CD4-positive, alpha-beta T cell treated with Interleukin-4 for 4 hours (primary cell): ENCODE measurements at regions not wholly inside any gene's neighbourhood (a gene's known extent, or its start where the extent isn't known, plus 50 kb on each side); places are given as distances from the start of the nearest gene placed in this dataset.

Source experiments
- DNase-seq: peaks from one replicate; pipeline ENCODE4 v3.0.0-alpha.2; 2020

DNA sequence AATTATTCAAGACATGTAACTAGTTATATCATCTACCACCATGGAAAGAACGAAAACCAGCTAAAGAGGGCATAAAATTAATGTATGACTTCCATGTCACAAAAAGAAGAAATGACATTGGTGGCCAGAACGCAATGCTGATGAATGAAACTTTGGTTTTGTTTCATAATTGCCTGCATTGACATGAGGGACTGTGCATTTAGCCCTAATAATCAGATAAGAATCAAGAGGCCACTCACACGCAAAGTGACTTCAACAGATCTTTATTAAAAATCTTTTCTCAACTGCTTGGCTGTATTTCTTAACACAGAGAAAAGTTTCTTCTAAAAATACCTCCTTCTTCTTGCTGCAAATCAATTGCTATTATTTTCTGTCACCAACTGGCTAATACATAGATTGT lies 184.7 kb upstream of the RUNX1 start:
- DNase-seq = no peak

DNA sequence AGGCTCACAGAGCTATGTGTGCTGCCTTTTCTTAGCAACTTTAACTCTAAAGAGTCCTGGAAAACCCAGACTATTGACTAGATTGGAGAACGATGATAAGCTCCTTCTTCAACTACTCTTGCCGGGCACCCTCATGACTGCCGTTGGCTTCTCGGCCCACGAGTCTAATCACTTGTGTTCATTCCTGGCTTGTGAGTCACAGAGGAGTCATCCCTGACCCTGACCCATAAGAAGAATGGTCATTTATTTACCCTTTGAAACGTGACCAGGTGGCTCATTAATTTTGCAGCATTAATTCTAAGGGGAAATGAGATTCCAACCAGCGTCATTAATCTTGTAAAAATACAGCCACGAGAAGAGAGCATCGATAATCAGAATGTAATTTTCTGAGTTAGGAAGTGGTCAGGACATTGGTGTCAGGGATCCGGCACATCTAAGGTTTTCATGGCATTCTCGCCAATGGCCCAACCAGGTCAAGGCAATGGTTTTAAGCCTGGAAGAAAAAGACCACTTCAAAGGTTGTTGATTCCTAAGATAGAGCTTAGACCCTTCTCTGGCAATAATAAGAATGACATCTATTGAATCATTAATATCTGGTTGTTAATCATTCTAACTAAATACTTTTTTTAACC lies 183.6 kb upstream of the RUNX1 start:
- DNase-seq = no peak

DNA sequence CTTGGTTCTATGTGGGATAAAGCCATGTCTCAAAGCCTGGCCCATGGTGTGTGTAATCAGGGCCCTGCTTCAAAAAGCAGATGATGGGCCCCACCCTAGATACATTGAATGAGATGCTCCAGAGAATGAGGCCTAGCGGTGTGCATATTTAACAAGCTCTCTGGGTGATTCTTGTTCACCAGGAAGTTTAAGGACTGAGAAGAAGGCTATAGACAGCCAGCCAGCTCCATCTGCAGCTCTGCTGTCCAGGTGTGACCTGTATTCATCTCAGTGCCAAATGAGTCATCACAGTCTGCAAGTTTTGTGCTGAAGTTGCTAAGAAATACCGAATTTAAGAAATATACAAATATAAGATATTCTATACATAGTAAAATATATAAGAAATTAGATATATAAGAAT lies 182.0 kb upstream of the RUNX1 start:
- DNase-seq = no peak

DNA sequence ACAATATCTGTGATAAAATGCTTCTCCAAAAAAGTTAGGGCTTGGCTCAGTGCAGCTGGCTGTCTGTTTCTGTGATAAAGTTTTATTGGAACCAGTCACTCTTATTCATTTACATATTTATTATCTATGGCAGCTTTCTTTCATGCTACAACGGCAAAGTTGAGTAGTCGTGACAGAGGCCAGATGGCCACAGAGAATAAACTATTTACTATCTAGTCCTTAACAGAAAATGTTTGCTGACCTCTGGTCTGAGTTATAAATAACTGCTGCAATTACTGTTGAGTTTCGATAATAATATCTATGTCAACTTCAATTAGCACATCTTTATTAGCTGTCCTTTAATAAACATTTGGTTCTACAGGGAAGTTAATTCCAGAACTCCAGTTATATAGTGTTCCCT lies 180.2 kb upstream of the RUNX1 start:
- DNase-seq = no peak

DNA sequence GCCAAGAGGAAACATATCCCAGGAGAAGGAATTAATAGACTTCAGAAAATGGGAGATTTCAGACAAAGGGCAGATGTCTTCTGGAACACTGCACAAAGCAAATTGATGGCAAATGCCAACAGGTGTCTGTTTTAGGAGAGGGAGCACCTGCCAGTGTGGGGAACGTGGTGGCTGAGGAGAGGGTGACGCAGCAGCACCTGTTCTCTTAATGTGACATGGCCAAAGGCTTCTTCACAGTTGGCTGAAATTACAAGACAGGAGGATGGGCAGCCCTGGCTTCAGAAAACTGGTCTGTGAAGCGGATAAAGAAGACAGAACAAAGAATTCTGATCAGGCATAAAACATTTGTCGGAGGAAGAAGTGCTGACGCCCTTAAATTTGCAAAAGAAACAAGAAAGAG lies 178.7 kb upstream of the RUNX1 start:
- no peak for DNase-seq

DNA sequence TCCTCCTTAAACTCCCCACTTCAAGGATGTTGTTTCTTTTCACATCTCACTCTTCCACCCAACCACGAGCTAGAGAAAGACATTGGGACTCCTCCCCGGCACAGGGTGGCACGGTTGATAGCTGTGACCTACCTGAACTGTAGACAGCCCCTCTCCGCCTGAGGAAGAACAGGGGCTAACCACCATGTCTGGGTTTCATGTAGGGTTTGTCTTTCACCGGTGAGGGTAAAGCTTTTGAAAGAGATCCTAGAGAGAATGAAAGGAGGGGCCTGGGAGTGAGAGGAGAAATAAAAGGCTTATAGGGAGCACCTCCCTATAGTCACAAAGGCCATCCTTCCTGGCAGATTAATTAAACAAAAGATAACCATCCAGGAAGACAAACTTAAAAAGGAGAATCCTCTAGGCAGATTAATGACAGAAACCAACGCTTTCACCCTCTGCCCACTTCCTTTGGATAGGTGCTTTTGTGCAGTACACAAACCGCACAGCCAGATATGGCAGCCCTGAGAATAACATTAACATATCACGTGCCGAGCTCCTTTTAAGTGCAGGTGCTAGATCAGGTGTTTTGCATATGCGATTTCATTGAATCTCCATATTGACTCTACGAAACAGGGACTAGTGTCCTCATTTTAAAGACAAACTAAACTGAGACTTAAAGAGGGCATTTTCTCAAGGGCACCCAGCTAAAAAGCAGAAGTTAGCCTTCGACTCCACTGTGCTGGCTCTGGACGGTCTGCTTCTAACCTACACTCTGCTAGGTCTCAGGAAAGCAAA lies 178.1 kb upstream of the RUNX1 start:
- peak; percentile 46 for DNase-seq

DNA sequence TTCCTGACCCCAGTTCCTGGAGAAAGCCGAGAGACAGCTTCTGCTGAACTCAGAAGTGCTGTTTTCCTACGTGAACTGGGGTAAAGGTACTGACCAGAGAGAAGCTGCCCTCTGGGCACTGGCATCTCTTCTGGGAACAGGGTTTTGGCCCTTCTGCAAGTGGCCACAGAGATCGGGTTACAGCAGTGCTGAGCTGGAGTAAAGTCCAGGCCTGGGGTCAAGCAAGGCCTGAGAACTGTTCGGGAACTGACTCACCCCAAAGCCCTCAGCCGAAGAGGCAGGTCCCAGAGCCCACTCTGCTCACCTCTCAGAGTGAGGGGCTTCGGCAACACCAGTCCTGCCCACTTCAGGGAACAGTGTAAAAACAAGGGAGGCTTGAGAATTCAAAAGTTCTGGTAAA lies 177.2 kb upstream of the RUNX1 start:
- no peak for DNase-seq

DNA sequence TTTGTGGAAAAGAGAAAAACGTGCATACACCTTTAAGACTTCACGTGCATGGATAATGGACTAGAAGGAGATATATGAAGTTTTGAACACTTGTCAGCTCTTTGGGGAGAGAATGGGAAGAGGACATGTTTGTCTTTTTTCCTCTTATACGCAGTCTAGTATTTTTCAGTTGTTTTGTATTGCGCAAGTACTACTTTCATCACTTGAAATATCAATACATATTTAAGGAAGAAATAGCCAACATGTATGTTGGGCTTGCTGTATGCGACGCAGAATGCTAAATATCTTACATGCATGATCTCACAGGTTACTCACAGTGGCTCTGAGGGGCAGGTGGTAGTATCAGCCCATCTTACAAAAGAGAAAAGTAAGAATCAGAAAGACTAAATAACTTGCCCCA lies 176.5 kb upstream of the RUNX1 start:
- DNase-seq = no peak

DNA sequence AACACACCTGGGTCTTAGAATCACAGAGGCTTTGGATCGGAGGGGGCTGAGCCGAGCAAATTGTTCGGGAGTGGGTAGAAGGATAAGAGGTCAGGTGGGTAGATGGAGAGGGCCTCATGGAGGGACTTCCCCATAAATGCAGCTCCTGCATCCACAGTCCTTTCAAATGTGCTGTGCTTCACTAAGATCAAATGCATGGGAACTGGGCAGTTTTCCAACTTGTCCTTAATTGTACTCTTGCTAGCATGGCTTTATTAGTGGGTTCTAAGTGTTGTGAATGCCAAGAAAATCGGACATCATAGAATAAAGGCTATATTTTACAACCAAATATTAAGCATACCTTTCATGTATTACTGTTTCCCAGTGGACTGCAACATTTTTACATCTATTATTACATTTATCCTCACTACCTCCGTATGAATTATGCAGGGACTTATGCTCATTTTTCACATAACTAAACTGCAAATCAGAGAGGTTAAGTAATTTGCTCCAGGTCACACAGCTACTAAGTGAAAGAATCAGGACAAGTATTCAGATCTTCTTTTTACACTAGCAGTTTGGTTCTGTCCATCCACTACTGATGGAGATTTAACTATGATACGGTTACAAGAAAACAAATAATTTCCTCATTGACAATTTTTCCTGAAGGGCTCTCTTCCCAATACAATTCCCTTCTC lies 174.5 kb upstream of the RUNX1 start:
- no peak for DNase-seq

DNA sequence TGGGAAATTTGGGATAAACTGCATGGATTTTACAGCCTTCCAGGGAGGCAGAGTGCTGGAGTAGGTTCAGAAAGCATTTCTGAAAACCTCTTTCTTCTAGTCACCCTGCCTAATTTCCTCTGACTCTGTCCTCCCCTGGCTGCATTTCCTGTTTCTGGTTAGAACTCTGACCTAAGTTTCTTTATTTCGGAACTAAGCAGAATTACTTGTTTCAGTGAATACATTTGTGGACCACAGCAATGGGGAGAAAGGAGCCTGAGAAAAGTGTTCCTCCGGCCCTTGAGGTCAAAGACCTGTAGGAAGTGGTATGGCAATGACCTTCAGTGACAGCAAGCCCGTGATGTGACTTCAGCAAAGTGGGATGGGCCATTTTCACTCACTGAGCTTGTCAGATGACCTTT lies 173.4 kb upstream of the RUNX1 start:
- peak; percentile 24 for DNase-seq

DNA sequence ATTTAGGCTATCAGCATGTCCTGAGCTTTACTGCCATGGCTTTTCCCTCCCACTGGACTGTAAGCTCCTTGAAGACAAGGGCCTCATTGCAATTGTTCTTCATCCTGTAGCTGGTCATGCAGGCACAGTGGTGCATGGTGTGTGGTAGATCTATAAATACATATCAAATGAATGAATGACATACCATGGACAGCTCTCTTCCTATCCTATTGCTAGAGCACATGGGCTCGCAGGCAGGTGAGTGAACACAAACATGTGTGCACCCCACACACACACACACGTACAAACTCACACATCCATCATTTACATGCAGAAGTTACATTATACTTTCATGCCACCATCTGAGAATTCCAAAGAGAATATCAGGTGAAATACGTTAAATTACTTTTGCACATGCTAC lies 172.9 kb upstream of the RUNX1 start:
- DNase-seq = no peak

DNA sequence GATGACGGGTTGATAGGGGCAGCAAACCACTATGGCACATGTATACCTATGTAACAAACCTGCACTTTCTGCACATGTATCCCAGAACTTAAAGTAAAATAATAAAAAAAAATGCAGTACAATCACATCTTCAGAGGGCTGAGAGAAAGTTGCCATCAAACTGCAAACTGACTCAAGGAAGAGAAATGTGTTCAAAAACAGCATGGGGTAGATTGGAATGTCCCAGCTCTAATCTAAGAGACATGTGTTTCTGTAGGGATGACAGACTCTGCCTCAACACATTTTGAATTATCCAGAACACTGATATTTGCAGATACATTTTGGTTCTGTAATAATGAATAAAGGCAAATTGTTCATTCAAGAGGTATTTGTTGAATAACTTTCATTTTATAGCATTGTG lies 171.2 kb upstream of the RUNX1 start:
- no peak for DNase-seq

DNA sequence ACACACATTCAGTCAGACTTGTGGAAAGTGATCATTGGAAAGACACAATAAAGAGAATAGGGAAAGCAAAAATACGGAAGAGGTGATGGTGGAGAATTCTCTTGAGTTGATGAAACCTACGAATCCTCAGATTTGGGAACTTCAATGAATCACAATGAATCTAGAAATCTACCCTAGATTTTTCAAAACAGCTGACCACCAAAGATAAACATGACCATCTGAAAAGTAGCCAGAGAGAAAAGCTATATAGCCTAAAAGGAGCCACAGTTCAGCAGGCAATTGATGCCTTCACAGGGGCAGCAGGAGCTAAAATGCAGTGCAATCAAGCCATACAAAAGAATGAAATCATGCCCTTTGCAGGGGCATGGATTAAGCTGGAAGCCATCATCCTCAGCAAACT lies 170.6 kb upstream of the RUNX1 start:
- DNase-seq = no peak

DNA sequence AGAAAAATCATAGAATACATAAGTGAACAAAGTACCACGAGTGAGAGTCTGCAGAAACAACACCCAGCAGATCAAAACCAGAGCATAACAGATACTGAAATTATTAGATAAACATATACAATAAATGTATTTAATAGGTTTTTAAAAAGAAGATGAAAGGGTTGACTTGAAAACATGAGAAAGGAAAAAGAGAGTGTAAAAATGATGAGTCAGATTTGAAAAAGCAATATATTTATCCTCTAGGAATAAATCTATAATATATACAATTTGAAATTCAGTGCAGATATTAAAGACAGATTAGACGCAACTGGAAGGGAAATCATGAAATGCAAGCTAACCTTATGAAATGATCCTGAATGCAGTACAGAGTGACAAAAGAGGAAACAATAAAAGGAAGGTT lies 170.2 kb upstream of the RUNX1 start:
- no peak for DNase-seq

DNA sequence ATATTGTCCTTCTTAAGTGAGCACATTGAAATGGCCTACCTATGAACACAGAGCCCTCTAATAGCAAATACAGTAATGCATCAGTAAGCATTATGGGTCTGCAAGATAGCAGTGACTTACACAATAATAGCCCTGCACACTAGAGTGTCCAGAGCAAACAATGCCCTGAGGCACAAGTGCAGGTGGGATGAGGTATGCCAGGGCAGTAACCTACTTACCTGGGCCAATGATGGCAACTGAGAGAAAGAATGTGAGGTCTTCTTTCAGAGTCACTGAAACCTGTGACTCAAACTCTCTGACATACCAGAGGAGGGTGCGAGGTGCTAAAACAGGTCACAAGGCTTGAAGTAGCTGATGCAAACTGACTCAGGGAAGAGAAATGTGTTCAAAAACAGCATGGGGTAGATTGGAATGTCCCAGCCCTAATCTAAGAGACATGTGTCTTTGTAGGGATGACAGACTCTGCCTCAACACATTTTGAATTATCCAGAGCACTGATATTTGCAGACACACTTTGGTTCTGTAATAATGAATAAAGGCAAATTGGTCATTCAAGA lies 168.5 kb upstream of the RUNX1 start:
- no peak for DNase-seq

DNA sequence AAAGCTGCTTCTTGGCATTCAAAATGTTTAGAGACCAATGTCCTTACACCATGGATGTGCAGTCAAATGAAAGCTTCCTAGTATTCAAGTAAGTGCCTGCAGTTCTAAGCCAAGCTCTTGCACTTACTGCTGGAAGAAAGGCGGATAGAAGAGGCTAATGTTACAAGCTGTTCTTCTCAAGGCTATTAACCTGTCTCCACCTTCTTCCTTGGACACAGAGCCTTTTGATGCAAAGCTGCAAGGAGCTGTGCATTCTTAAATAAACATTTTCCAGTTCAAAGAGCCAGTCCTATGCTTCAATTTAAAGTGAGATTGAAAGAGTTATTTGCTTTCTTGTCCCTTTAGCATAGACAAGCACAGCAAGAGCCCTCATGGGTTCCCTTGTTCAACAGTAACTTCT lies 167.9 kb upstream of the RUNX1 start:
- no peak for DNase-seq

DNA sequence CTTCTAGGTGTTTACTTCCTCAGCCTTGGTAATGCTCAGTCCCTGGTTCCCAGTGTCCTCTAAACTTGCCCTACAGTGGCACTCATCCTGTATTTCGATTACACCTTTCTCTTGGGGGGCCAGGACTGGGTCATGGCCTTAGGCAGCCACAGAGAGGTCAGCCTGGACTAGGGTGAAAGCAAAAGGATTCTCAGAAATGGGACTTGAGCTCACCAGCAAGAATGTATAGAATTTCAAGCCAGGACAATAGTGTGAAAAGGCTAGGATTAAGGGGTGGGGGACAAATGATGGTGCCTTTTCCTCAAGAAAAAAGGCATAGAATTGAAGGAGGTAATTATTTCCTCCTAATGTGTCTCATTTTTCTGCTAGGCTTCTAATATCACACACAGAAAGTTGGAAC lies 166.8 kb upstream of the RUNX1 start:
- no peak for DNase-seq

DNA sequence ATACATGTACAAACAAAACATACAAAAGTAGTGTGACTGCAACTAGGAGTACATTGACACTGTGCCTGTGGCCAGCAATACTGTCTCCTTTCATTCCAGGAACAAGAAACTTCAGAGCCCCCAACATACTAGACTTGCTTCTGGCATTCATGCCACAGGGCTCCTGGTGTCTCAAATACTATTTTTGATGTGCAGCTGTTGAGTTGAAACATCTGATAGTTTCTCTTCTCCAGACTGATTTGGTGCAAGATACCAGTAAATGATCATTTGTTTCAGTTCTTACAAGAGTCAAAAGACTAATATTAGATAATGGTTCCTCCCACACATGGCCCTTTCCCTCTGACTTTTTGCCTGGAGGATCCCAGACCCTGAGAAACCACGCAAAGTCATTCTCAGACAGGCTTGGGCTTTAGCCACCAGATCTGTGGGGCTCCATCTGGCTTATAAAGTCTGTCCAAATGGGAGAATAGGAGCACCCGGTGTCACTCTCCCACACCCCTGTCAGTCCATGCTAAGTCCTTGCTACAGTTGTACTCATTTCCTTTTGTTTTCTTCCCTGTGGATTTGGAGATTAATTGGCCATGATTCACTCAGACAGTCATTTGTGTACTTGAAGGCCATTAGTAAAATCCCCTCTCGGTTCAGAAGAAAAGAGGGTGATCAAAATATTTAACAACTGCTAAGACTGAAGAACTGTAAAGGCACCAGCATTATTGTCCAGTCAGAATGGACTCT lies 163.5 kb upstream of the RUNX1 start:
- no peak for DNase-seq

DNA sequence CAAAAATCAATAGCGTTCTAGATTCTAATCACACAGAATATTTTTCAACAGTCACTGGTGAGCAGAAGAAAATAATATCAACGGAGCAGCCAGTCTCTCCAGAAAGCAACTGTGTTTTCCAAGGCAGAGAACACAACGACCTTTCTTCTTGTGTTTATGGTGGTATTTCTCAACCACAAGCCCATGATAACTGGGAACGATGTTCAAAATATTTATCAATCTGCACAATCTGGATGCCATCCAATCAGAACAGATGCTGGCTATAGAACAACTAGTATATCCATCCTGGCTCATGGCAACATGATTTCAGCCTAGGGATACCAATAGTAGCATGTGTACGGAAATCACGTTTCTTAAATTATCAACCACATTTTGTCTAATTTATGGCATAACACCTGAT lies 162.7 kb upstream of the RUNX1 start:
- DNase-seq = no peak

DNA sequence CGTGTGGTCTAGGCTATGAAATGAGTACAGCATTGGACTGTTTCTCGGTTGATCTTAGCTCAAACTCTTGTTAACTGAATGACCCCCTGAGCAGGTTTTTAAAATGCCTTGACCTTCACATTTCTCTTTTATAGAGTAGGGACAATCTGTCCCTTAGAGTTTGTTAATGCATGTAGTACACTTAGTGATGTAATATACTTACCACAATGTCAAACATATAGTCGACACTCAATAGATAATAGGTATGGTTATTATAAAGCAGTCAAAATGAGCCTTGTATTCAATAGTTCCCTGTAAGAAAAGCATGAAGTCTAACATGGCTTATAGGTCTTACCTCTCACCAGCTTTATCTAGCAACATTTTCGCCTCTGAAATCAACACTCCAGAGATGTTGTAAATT lies 161.0 kb upstream of the RUNX1 start:
- no peak for DNase-seq

DNA sequence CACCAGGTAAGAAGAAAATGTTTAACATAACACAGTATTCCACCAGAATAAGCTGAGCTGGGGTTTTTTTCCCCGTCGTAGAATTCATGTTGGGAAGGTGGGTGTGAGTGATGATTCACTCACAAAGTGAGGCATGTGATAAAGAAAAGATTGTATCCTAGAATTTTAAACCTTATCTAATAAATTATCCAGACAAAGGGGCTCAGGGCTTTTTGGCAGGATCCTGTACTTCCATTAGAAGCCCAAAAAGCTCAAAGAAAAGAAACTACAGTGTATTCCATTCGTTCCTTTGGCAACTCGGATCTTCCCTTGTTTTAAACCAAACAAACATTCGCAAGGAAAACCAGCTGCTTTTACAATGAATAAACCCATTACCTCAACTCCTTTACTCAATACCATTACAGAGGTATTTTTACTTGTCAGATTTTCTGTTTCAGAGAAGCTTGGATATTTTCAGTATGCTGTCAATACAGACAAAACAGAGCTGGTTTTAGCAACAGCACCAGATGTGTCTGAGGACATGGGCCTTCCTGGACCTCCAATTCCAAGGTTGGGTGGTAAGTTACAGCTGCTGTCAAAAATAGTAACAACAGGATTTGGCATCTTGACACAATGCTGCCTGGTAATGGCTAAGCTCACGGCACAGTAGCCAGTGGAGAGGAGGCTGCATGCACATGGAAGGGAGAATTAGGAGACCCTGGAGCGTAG lies 159.9 kb upstream of the RUNX1 start:
- no peak for DNase-seq

DNA sequence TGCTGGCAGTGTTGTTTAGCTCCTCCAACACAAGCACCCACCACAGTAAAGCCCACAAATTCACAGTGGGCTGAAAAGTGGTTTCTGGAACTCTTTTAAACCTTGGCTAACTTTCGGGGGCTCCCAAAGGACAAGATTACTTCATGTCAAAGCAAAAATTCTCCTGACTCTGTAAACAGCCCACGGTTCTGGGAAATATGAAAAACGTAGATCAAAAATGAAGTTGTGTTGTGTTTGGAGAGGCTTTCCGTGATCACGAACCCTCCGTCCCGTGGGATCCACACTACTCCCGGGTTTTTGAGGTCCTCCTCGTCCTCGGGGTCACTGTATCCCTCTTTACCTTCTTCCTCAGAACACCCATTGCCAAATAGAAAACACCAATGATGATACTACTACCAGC lies 159.0 kb upstream of the RUNX1 start:
- DNase-seq = no peak

DNA sequence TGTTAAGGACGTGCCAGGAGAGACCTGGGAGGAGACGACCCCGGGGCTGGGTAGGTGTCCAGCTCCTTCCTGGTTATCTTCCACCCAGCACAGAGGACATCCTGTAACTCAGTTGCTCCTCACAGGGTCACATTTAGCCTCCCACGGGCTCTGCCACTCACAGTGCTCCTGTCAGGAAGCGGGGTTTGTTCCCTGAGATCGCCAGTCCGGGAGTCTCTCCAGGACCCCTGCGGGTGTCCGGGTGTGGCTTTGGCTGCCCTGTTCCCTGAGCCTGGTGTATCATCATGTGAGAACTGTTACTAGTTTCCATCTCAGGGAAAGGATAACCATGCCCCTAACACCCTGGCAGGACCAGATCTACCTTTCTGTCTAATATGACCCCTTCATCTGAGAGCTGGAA lies 158.2 kb upstream of the RUNX1 start:
- no peak for DNase-seq
